H1 (cell line): ENCODE measurements at regions not wholly inside any gene's neighbourhood (a gene's known extent, or its start where the extent isn't known, plus 50 kb on each side); places are given as distances from the start of the nearest gene placed in this dataset.

Source experiments
- CTCF ChIA-PET: fragments of 300-600 bp; sonication (Branson Sonifier 250); formaldehyde crosslinking; loops from one replicate; lab custom pipeline; 2021; ENCODE audit not compliant: partially characterized antibody; lab: Charles Lee
- POLR2A ChIA-PET: fragments of 300-600 bp; sonication (Branson Sonifier 250); formaldehyde crosslinking; loops from one replicate; lab custom pipeline; 2021; ENCODE audit warnings: inconsistent platforms; ENCODE audit not compliant: partially characterized antibody; lab: Charles Lee
- DNase-seq, 2 experiments: peaks; one replicate each; pipeline versions ENCODE4 v3.0.0 to v3.0.0-alpha.2; 2010 to 2022; ENCODE audit warnings: low spot score in 2 of 2, low read depth in 1 of 2, mixed read lengths in 1 of 2
- FAIRE-seq: peaks from 2 replicates; lab custom pipeline; 2011; peaks lifted over from hg19 to GRCh38; lab: Jason Lieb, UNC
- H2AFZ ChIP-seq: 2 replicates; pipeline ENCODE4 v1.8.1; 2012; ENCODE audit warnings: low read length, inconsistent platforms
- H2AK5ac ChIP-seq: 2 replicates; pipeline ENCODE4 v1.6.1; 2013; ENCODE audit warnings: low read depth, low read length
- H2BK120ac ChIP-seq: replicated peaks from 2 replicates; pipeline ENCODE3; 2013; ENCODE audit warnings: low read depth, low read length, inconsistent platforms
- H2BK12ac ChIP-seq: 2 replicates; pipeline ENCODE4 v1.6.1; 2013; ENCODE audit warnings: low read depth, low read length
- H2BK15ac ChIP-seq: 2 replicates; pipeline ENCODE4 v1.6.1; 2013; ENCODE audit warnings: low read length
- H2BK20ac ChIP-seq: 2 replicates; pipeline ENCODE4 v1.6.1; 2013; ENCODE audit warnings: low read length
- H2BK5ac ChIP-seq: 2 replicates; pipeline ENCODE4 v1.6.1; 2013; ENCODE audit warnings: low read depth, low read length
- H3K14ac ChIP-seq: 2 replicates; pipeline ENCODE4 v1.6.1; 2013; ENCODE audit warnings: inconsistent platforms; ENCODE audit not compliant: insufficient read length
- H3K18ac ChIP-seq: 2 replicates; pipeline ENCODE4 v1.6.1; 2013; ENCODE audit warnings: low read length; ENCODE audit errors: extremely low read depth
- H3K23ac ChIP-seq: 2 replicates; pipeline ENCODE4 v1.6.1; 2013; ENCODE audit warnings: inconsistent platforms; ENCODE audit not compliant: insufficient read length
- H3K23me2 ChIP-seq: 2 replicates; pipeline ENCODE4 v1.6.1; 2013; ENCODE audit warnings: low read depth, low read length
- H3K27ac ChIP-seq: 2 replicates; pipeline ENCODE4 v1.6.1; 2011; ENCODE audit warnings: low read depth, low read length, inconsistent platforms
- H3K27me3 ChIP-seq, 4 experiments: replicated peaks in 1 of 4; 1 replicate in 1 of 4; 2 replicates in 3 of 4; pipeline versions ENCODE4 v1.6.1 to v1.8.1; 2011 to 2013; ENCODE audit warnings: low read length in 3 of 4, mild to moderate bottlenecking in 3 of 4, inconsistent platforms in 2 of 4, mixed read lengths in 2 of 4, moderate library complexity in 1 of 4; ENCODE audit not compliant: control insufficient read depth in 3 of 4, insufficient read depth in 3 of 4; ENCODE audit errors: extremely low read depth in 1 of 4
- H3K36me3 ChIP-seq, 4 experiments: 2 replicates each; pipeline versions ENCODE4 v1.6.1 to v1.8.1; 2011 to 2013; ENCODE audit warnings: mild to moderate bottlenecking in 4 of 4, low read length in 3 of 4, moderate library complexity in 2 of 4, control low read depth in 1 of 4, inconsistent platforms in 1 of 4; ENCODE audit not compliant: insufficient read depth in 4 of 4, control insufficient read depth in 2 of 4
- H3K4ac ChIP-seq: replicated peaks from 2 replicates; pipeline ENCODE3; 2013; ENCODE audit warnings: low read length, low read depth, mixed read lengths, inconsistent platforms; ENCODE audit not compliant: insufficient read length
- H3K4me1 ChIP-seq, 4 experiments: replicated peaks in 1 of 4; 1 replicate in 1 of 4; 2 replicates in 3 of 4; pipeline versions ENCODE4 v1.6.1 to v1.8.1; 2011 to 2013; ENCODE audit warnings: low read length in 3 of 4, inconsistent platforms in 2 of 4, mixed read lengths in 1 of 4; ENCODE audit not compliant: insufficient read depth in 4 of 4, control insufficient read depth in 3 of 4
- H3K4me2 ChIP-seq, 2 experiments: 2 replicates each; pipeline versions ENCODE4 v1.6.1 to v1.8.1; 2011 to 2013; ENCODE audit warnings: low read depth in 2 of 2, low read length in 2 of 2, control low read depth in 1 of 2, inconsistent platforms in 1 of 2, mild to moderate bottlenecking in 1 of 2; ENCODE audit not compliant: insufficient read depth in 1 of 2
- H3K4me3 ChIP-seq, 4 experiments: fragments of 200-600, 300-600 bp in 1 of 4; sonication (generic), shearing (Covaris generic), sonication (Bioruptor Twin) in 1 of 4; 2 replicates each; pipeline versions ENCODE4 v1.5.1 to v1.8.1; 2011 to 2016; ENCODE audit warnings: low read length in 4 of 4, low read depth in 3 of 4, control low read depth in 2 of 4, inconsistent platforms in 2 of 4, mild to moderate bottlenecking in 2 of 4, mixed read lengths in 1 of 4, moderate library complexity in 1 of 4; ENCODE audit not compliant: insufficient read depth in 2 of 4; ENCODE audit errors: extremely low read depth in 1 of 4
- H3K56ac ChIP-seq: replicated peaks from 2 replicates; pipeline ENCODE3; 2013; ENCODE audit warnings: low read depth, mild to moderate bottlenecking, mixed read lengths, low read length, inconsistent platforms; ENCODE audit not compliant: insufficient read length
- H3K79me1 ChIP-seq: 2 replicates; pipeline ENCODE4 v1.6.1; 2013; ENCODE audit warnings: low read depth, low read length, control low read depth
- H3K79me2 ChIP-seq, 2 experiments: 2 replicates each; pipeline versions ENCODE4 v1.6.1 to v1.8.1; 2012 to 2013; ENCODE audit warnings: low read length in 2 of 2, mild to moderate bottlenecking in 2 of 2, inconsistent platforms in 1 of 2; ENCODE audit not compliant: insufficient read depth in 2 of 2, control insufficient read depth in 1 of 2
- H3K9ac ChIP-seq, 4 experiments: replicated peaks in 1 of 4; 1 replicate in 1 of 4; 2 replicates in 3 of 4; pipeline versions ENCODE4 v1.6.1 to v1.8.1; 2011 to 2013; ENCODE audit warnings: low read depth in 3 of 4, low read length in 3 of 4, control low read depth in 2 of 4, mild to moderate bottlenecking in 2 of 4, moderate library complexity in 2 of 4, inconsistent platforms in 1 of 4; ENCODE audit errors: extremely low read depth in 1 of 4
- H3K9me3 ChIP-seq, 2 experiments: 2 replicates each; pipeline versions ENCODE4 v1.6.1 to v1.8.1; 2012 to 2013; ENCODE audit warnings: mild to moderate bottlenecking in 2 of 2, moderate library complexity in 2 of 2, control low read depth in 1 of 2, inconsistent platforms in 1 of 2, low read depth in 1 of 2, low read length in 1 of 2, mixed read lengths in 1 of 2; ENCODE audit not compliant: insufficient read depth in 2 of 2
- H4K20me1 ChIP-seq, 2 experiments: replicated peaks in 1 of 2; 2 replicates each; pipeline versions ENCODE3 to v1.8.1; 2011 to 2013; ENCODE audit warnings: inconsistent platforms in 2 of 2, low read length in 2 of 2, mild to moderate bottlenecking in 1 of 2; ENCODE audit not compliant: insufficient read depth in 2 of 2, control insufficient read depth in 1 of 2
- H4K5ac ChIP-seq: 2 replicates; pipeline ENCODE4 v1.6.1; 2013; ENCODE audit warnings: low read length, low read depth, mixed read lengths, inconsistent platforms; ENCODE audit not compliant: insufficient read length
- H4K8ac ChIP-seq: 2 replicates; pipeline ENCODE4 v1.8.0; 2013; ENCODE audit warnings: mild to moderate bottlenecking, moderate library complexity, low read length, inconsistent platforms; ENCODE audit not compliant: insufficient read depth; ENCODE audit errors: extremely low read depth
- H4K91ac ChIP-seq: replicated peaks from 2 replicates; pipeline ENCODE3; 2013; ENCODE audit warnings: low read length, mixed read lengths, inconsistent platforms; ENCODE audit not compliant: insufficient read length
- BRCA1 ChIP-seq: IDR thresholded peaks from 2 replicates; pipeline ENCODE4 v1.6.1; 2012; ENCODE audit warnings: low read depth, low read length, improper control_type of control experiment
- E2F6 ChIP-seq: IDR thresholded peaks from 2 replicates; pipeline ENCODE4 v1.6.1; 2012; ENCODE audit warnings: inconsistent platforms
- EGR1 ChIP-seq: IDR thresholded peaks from 2 replicates; pipeline ENCODE4 v1.6.1; 2011; ENCODE audit warnings: low read depth, low read length, borderline replicate concordance
- HDAC2 ChIP-seq, 2 experiments: fragments of 300-600 bp in 1 of 2; sonication (generic) in 1 of 2; IDR thresholded peaks; 2 replicates each; pipeline ENCODE4 v1.6.1; 2011 to 2012; ENCODE audit warnings: low read depth in 2 of 2, low read length in 2 of 2, mild to moderate bottlenecking in 2 of 2, moderate library complexity in 2 of 2, borderline replicate concordance in 1 of 2, inconsistent platforms in 1 of 2
- JUND ChIP-seq: IDR thresholded peaks from 2 replicates; pipeline ENCODE4 v1.6.1; 2011; ENCODE audit warnings: mild to moderate bottlenecking, improper control_type of control experiment, low read length
- MAX ChIP-seq: IDR thresholded peaks from 2 replicates; pipeline ENCODE4 v1.6.1; 2012; ENCODE audit warnings: inconsistent platforms
- PHF8 ChIP-seq: fragments of 200-600 bp; sonication (generic); conservative IDR thresholded peaks from 2 replicates; pipeline ENCODE4 v1.7.1; 2012; ENCODE audit warnings: low read depth, mild to moderate bottlenecking, inconsistent platforms, low read length, moderate library complexity
- RXRA ChIP-seq: IDR thresholded peaks from 2 replicates; pipeline ENCODE4 v1.6.1; 2011; ENCODE audit warnings: low read depth, mild to moderate bottlenecking, low read length, moderate library complexity; ENCODE audit not compliant: insufficient read depth
- SIN3A ChIP-seq, 2 experiments: IDR thresholded peaks in 1 of 2; conservative IDR thresholded peaks in 1 of 2; 2 replicates each; pipeline ENCODE4 v1.6.1; 2011 to 2012; ENCODE audit warnings: low read length in 2 of 2, improper control_type of control experiment in 1 of 2, low read depth in 1 of 2, mild to moderate bottlenecking in 1 of 2
- WGBS, 2 experiments: shearing (Covaris generic) in 1 of 2; methylation state at CpG; one replicate each; pipeline versions ENCODE4 v1.1.6 to v1.1.7; 2013 to 2015; ENCODE audit warnings: low lambda C conversion rate in 2 of 2, mixed read lengths in 2 of 2, inconsistent platforms in 1 of 2, low coverage in 1 of 2, missing lambda C conversion rate in 1 of 2; ENCODE audit not compliant: insufficient replicate concordance in 2 of 2, insufficient coverage in 1 of 2, insufficient read length in 1 of 2; ENCODE audit errors: extremely low coverage in 1 of 2, missing lambda C conversion rate in 1 of 2; 5-methylcytosine and 5-hydroxymethylcytosine counted together

GRCh38 chr15:36108541-36108940 lies 470.9 kb upstream of the CDIN1 start:
- no peak overlapping the region for H3K27ac ChIP-seq

More at GRCh38 chr15:36108541-36108940, 470.9 kb upstream of the CDIN1 start:
- H2BK15ac ChIP-seq = no peak overlapping the region
- no peak overlapping the region for H3K18ac ChIP-seq
- FAIRE-seq (no peak), DNase-seq (no peak)
- ChIA-PET CTCF (interaction anchor here (0.7 kb wide), 1 partner anchor 404 kb away, joined by 3 read pairs; no protein-coding TSS in a partner anchor), POLR2A (no interaction called here)
- H3K4me2 ChIP-seq = no peak overlapping the region
- H4K5ac ChIP-seq = no peak overlapping the region
- H3K9ac ChIP-seq = no peak overlapping the region
- TF ChIP-seq PHF8 (no peak), EGR1 (no peak), RXRA (no peak), JUND (no peak), HDAC2 (IDR thresholded peaks at IDR 0.05; ENCODE audit: borderline replicate concordance in 1 of 2, low read depth in 2 of 2, low read length in 2 of 2) (no peak), SIN3A (conservative IDR thresholded peaks at IDR 0.05 in 1 of 2, IDR thresholded peaks at IDR 0.05 in 1 of 2; ENCODE audit: low read depth in 1 of 2, low read length in 2 of 2) (no peak), E2F6 (no peak), BRCA1 (no peak), MAX (no peak)
- H4K91ac ChIP-seq = no peak overlapping the region
- H3K14ac ChIP-seq = no peak overlapping the region
- no peaks in the 10 kb centered on the region for H3K79me1 ChIP-seq
- H4K8ac ChIP-seq = no peak overlapping the region
- H3K36me3 ChIP-seq = no peaks in the 10 kb centered on the region
- H2AFZ ChIP-seq = no peak overlapping the region
- peaks cover 0 to 1% (median 0%) of the 10 kb centered on the region in 4 experiments; a peak in 1 of 7 replicates for H3K27me3 ChIP-seq
- 80% methylated on average over 2 of the region's 2 CpGs; no CpG with 5 or more reads in 1 of the 2 experiments for WGBS, 2 experiments
- no peaks in the 10 kb centered on the region for H3K23me2 ChIP-seq
- no peak overlapping the region for H2BK20ac ChIP-seq
- H3K23ac ChIP-seq = no peak overlapping the region
- H3K56ac ChIP-seq = no peak overlapping the region
- no peaks in the 10 kb centered on the region for H4K20me1 ChIP-seq
- H3K79me2 ChIP-seq = no peaks in the 10 kb centered on the region
- H2BK120ac ChIP-seq = no peak overlapping the region
- no peak overlapping the region for H2BK5ac ChIP-seq
- no peaks in the 10 kb centered on the region for H3K4me1 ChIP-seq
- no peak overlapping the region for H3K4ac ChIP-seq
- H2AK5ac ChIP-seq = no peak overlapping the region
- no peaks in the 10 kb centered on the region for H3K9me3 ChIP-seq
- H3K4me3 ChIP-seq = no peak overlapping the region
- H2BK12ac ChIP-seq = no peak overlapping the region
